GM12878 (cell line): ENCODE measurements at regions not wholly inside any gene's neighbourhood (a gene's known extent, or its start where the extent isn't known, plus 50 kb on each side); places are given as distances from the start of the nearest gene placed in this dataset.

Experiments used
- ATAC-seq: fragments of 200-7000 bp; cut with Tn5 transposase; 3 replicates; pipeline ENCODE4 v1.9.1; 2020; ENCODE audit warnings: mild to moderate bottlenecking, moderate library complexity
- BruUV-seq: library from RNA; stranded (reverse); fragments of 400-500 nt; replicated peaks from 2 replicates; lab custom pipeline; 2021; lab: Mats Ljungman, UMichigan
- CTCF ChIA-PET: fragments of 300-600 bp; sonication (Branson Sonifier 250); formaldehyde crosslinking; extraction: SDS; loops from one replicate; lab custom pipeline; 2021; ENCODE audit warnings: inconsistent platforms; lab: Yijun Ruan, JAX
- POLR2A ChIA-PET: fragments of 350-600 bp; formaldehyde crosslinking; extraction: SDS; loops from one replicate; lab custom pipeline; 2021; ENCODE audit warnings: inconsistent platforms; lab: Charles Lee
- RAD21 ChIA-PET: fragments of 300-600 bp; sonication (Branson Sonifier 250); formaldehyde crosslinking; loops from one replicate; lab custom pipeline; 2023; ENCODE audit warnings: antibody characterized with exemption; ENCODE audit not compliant: unreplicated experiment; lab: Charles Lee
- SMC1A ChIA-PET: fragments of 300-600 bp; sonication (Branson Sonifier 250); formaldehyde crosslinking; loops from one replicate; lab custom pipeline; 2023; ENCODE audit not compliant: unreplicated experiment, uncharacterized antibody; lab: Charles Lee
- DNase-seq: peaks from one replicate; pipeline ENCODE4 v3.0.0-alpha.2; 2011; ENCODE audit warnings: low read depth, low spot score
- FAIRE-seq: peaks from 3 replicates; lab custom pipeline; 2011; peaks lifted over from hg19 to GRCh38; lab: Jason Lieb, UNC
- H2AFZ ChIP-seq: 2 replicates; pipeline ENCODE4 v1.6.0; 2011; ENCODE audit warnings: low read depth, low read length, control low read depth; ENCODE audit not compliant: control insufficient read depth
- H3K27ac ChIP-seq: 2 replicates; pipeline ENCODE4 v1.5.1; 2011; ENCODE audit warnings: control low read depth; ENCODE audit not compliant: control insufficient read depth, insufficient read depth
- H3K27me3 ChIP-seq, 2 experiments: replicated peaks in 1 of 2; 2 replicates each; pipeline versions ENCODE4 v1.6.0 to v1.6.1; 2011; ENCODE audit warnings: low read length in 1 of 2; ENCODE audit not compliant: control insufficient read depth in 2 of 2, insufficient read depth in 2 of 2
- H3K36me3 ChIP-seq, 2 experiments: 2 replicates each; pipeline ENCODE4 v1.5.1; 2011; ENCODE audit warnings: low read length in 1 of 2; ENCODE audit not compliant: control insufficient read depth in 2 of 2, insufficient read depth in 2 of 2
- H3K4me1 ChIP-seq: 2 replicates; pipeline ENCODE4 v1.6.1; 2011; ENCODE audit warnings: mild to moderate bottlenecking, low read length, moderate library complexity, mixed read lengths; ENCODE audit not compliant: control insufficient read depth, insufficient read depth
- H3K4me2 ChIP-seq: 2 replicates; pipeline ENCODE4 v1.6.0; 2011; ENCODE audit warnings: control low read depth; ENCODE audit not compliant: control insufficient read depth, insufficient read depth
- H3K4me3 ChIP-seq: fragments of 200-600 bp; sonication (generic); 2 replicates; pipeline ENCODE4 v1.5.1; 2016
- H3K79me2 ChIP-seq: 2 replicates; pipeline ENCODE4 v1.6.0; 2011; ENCODE audit warnings: low read length; ENCODE audit not compliant: control insufficient read depth, insufficient read depth
- H3K9ac ChIP-seq: 2 replicates; pipeline ENCODE4 v1.8.0; 2011; ENCODE audit warnings: low read length, control low read depth, mixed read lengths; ENCODE audit not compliant: control insufficient read depth, insufficient read depth
- H3K9me3 ChIP-seq: replicated peaks from 3 replicates; pipeline ENCODE4 v1.5.1; 2011; ENCODE audit warnings: mild to moderate bottlenecking, low read length; ENCODE audit not compliant: control insufficient read depth, insufficient read depth
- H4K20me1 ChIP-seq: 2 replicates; pipeline ENCODE4 v1.6.0; 2011; ENCODE audit not compliant: control insufficient read depth, insufficient read depth
- DPF2 ChIP-seq: fragments of 450-650 bp; IDR thresholded peaks from 2 replicates; pipeline ENCODE4 v1.6.1; 2017; ENCODE audit warnings: mild to moderate bottlenecking
- ESRRA ChIP-seq: IDR thresholded peaks from 2 replicates; pipeline ENCODE4 v1.6.1; 2012; ENCODE audit warnings: mild to moderate bottlenecking, low read length, improper control_type of control experiment
- NFYB ChIP-seq: IDR thresholded peaks from 2 replicates; pipeline ENCODE4 v1.6.1; 2011; ENCODE audit warnings: low read depth, mild to moderate bottlenecking, low read length, improper control_type of control experiment, moderate library complexity; ENCODE audit not compliant: insufficient read depth
- POLR2AphosphoS5 ChIP-seq: IDR thresholded peaks from 2 replicates; pipeline ENCODE4 v1.6.1; 2011; ENCODE audit warnings: mild to moderate bottlenecking, low read length, inconsistent platforms
- RBBP5 ChIP-seq: fragments of 200-600 bp; sonication (generic); conservative IDR thresholded peaks from 2 replicates; pipeline ENCODE4 v1.6.1; 2016
- STAT1 ChIP-seq: fragments of 450-650 bp; conservative IDR thresholded peaks from 2 replicates; pipeline ENCODE4 v1.6.1; 2014; ENCODE audit warnings: antibody characterized with exemption, mild to moderate bottlenecking
- ZNF274 ChIP-seq: IDR thresholded peaks from one replicate; pipeline ENCODE4 v1.8.0; 2011; ENCODE audit not compliant: insufficient read length, insufficient read depth
- WGBS: methylation state at CpG from one replicate; pipeline ENCODE4 v1.1.6; 2016; ENCODE audit warnings: low lambda C conversion rate; ENCODE audit not compliant: insufficient replicate concordance, insufficient coverage; ENCODE audit errors: missing lambda C conversion rate; 5-methylcytosine and 5-hydroxymethylcytosine counted together
- in situ Hi-C: fragments of 300-500 bp; cut with MboI; formaldehyde crosslinking; loops from 9 replicates; pipeline ENCODE4 v1.14.3; 2018; ENCODE audit warnings: mixed read lengths
- intact Hi-C: fragments of 100-400 bp; cut with micrococcal nuclease; formaldehyde crosslinking; loops from one replicate; pipeline ENCODE4 v1.14.2; 2022; ENCODE audit not compliant: unreplicated experiment
- TF ChIP-seq, protein P1 (sequence below): fragments of 450-650 bp; formaldehyde crosslinking; IDR thresholded peaks from 2 replicates; pipeline ENCODE4 v1.4.0; 2020; ENCODE audit warnings: mild to moderate bottlenecking, moderate library complexity
- TF ChIP-seq, protein P2 (sequence below): IDR thresholded peaks from 2 replicates; pipeline ENCODE4 v1.6.1; 2011; ENCODE audit warnings: mild to moderate bottlenecking, low read depth, low read length, moderate library complexity; ENCODE audit not compliant: insufficient replicate concordance
- TF ChIP-seq, protein P3 (sequence below): IDR thresholded peaks from 2 replicates; pipeline ENCODE4 v1.6.1; 2011; ENCODE audit warnings: borderline replicate concordance, low read depth, mild to moderate bottlenecking, moderate library complexity, low read length; ENCODE audit not compliant: insufficient read depth, poor library complexity, severe bottlenecking

DNA sequence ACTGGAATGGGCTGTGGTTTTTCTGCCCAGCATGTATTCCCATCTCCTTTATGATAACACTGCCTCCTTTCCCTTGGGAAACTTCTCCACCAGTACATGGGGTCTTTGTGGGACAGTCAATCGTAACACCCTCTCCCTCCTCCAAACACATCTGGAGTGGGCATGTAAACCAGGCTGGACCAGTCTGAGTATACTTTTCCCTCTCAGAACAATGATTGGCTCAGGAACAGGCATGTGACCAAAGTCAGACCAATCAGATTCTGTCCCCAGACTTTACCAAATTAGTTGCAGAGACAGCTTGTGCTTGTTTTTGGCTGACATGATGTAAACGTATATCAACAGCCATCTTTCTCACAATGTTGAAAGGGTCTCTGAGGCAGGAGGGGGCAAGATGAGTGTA is 97.1 kb upstream of the CRBN start:
- no peak overlapping the region for H3K4me2 ChIP-seq
- no peak overlapping the region for H3K9ac ChIP-seq
- RAD21 ChIA-PET: no interaction called here
- POLR2A ChIA-PET: no interaction called here
- no peaks in the 10 kb centered on the region for H3K36me3 ChIP-seq
- H3K9me3 ChIP-seq: no peaks in the 10 kb centered on the region
- in situ Hi-C loops: no loop called here
- no peaks in the 10 kb centered on the region for H4K20me1 ChIP-seq
- H3K27ac ChIP-seq: no peak overlapping the region
- H3K27me3 ChIP-seq: no peaks in the 10 kb centered on the region
- H3K4me3 ChIP-seq: no peak overlapping the region
- H2AFZ ChIP-seq: no peak overlapping the region
- no peak for DNase-seq
- 36% methylated on average over 2 of the region's 2 CpGs for WGBS
- ATAC-seq: no peak
- TF ChIP-seq NFYB (peak; percentile 55), STAT1 (no peak), RBBP5 (no peak), ZNF274 (no peak)
- TF ChIP-seq, all 136 proteins: peak for 1
- Histone ChIP-seq H3K4me1 (no peaks in the 10 kb centered on the region), H3K79me2 (no peaks in the 10 kb centered on the region)
- ChIA-PET SMC1A (no interaction called here), CTCF (no interaction called here)
- FAIRE-seq: no peak
- BruUV-seq: no TSS peak
- intact Hi-C loops: no loop called here

DNA sequence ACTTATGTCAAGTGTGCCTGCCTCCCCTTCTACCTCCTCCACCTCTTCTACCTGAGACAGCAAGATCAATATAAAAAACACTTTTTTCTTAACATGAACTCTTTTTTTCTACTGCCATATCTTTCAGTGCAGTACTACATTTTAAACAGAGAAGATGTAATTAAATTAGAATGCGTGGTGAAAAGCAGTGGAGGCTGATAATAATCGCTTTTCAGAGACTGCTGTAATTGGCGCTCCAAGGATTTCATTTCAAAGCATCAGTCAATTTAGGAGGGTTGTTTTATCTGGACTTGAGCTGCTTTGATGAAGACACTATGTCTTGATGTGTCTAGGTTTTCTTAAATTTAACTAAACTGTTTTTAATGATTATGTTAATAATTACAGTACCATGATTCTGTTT is 85.3 kb upstream of the CRBN start:
- no peak overlapping the region for H3K9ac ChIP-seq
- H3K4me3 ChIP-seq: no peak overlapping the region
- WGBS: 25% methylated on average over 3 of the region's 3 CpGs
- ChIA-PET SMC1A (no interaction called here), RAD21 (no interaction called here), CTCF (interaction anchor here (1.6 kb wide), 1 partner anchor 65 kb away, joined by 4 read pairs; no protein-coding TSS in a partner anchor), POLR2A (no interaction called here)
- H3K9me3 ChIP-seq: no peaks in the 10 kb centered on the region
- H3K79me2 ChIP-seq: no peaks in the 10 kb centered on the region
- no peaks in the 10 kb centered on the region for H3K27me3 ChIP-seq
- ATAC-seq (no peak), DNase-seq (no peak), FAIRE-seq (no peak)
- H3K4me1 ChIP-seq: no peaks in the 10 kb centered on the region
- intact Hi-C loops (no loop called here), in situ Hi-C loops (no loop called here)
- H4K20me1 ChIP-seq: no peaks in the 10 kb centered on the region
- H3K36me3 ChIP-seq: no peaks in the 10 kb centered on the region
- no peak overlapping the region for H2AFZ ChIP-seq
- H3K27ac ChIP-seq: no peak overlapping the region
- BruUV-seq: no TSS peak
- H3K4me2 ChIP-seq: no peak overlapping the region
- TF ChIP-seq POLR2AphosphoS5 (no peak), DPF2 (no peak), ESRRA (no peak)
- TF ChIP-seq, protein P1, sequence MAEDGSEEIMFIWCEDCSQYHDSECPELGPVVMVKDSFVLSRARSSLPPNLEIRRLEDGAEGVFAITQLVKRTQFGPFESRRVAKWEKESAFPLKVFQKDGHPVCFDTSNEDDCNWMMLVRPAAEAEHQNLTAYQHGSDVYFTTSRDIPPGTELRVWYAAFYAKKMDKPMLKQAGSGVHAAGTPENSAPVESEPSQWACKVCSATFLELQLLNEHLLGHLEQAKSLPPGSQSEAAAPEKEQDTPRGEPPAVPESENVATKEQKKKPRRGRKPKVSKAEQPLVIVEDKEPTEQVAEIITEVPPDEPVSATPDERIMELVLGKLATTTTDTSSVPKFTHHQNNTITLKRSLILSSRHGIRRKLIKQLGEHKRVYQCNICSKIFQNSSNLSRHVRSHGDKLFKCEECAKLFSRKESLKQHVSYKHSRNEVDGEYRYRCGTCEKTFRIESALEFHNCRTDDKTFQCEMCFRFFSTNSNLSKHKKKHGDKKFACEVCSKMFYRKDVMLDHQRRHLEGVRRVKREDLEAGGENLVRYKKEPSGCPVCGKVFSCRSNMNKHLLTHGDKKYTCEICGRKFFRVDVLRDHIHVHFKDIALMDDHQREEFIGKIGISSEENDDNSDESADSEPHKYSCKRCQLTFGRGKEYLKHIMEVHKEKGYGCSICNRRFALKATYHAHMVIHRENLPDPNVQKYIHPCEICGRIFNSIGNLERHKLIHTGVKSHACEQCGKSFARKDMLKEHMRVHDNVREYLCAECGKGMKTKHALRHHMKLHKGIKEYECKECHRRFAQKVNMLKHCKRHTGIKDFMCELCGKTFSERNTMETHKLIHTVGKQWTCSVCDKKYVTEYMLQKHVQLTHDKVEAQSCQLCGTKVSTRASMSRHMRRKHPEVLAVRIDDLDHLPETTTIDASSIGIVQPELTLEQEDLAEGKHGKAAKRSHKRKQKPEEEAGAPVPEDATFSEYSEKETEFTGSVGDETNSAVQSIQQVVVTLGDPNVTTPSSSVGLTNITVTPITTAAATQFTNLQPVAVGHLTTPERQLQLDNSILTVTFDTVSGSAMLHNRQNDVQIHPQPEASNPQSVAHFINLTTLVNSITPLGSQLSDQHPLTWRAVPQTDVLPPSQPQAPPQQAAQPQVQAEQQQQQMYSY: no peak
- TF ChIP-seq, protein P2, sequence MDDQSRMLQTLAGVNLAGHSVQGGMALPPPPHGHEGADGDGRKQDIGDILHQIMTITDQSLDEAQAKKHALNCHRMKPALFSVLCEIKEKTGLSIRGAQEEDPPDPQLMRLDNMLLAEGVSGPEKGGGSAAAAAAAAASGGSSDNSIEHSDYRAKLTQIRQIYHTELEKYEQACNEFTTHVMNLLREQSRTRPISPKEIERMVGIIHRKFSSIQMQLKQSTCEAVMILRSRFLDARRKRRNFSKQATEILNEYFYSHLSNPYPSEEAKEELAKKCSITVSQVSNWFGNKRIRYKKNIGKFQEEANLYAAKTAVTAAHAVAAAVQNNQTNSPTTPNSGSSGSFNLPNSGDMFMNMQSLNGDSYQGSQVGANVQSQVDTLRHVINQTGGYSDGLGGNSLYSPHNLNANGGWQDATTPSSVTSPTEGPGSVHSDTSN: no peak
- TF ChIP-seq, protein P3, sequence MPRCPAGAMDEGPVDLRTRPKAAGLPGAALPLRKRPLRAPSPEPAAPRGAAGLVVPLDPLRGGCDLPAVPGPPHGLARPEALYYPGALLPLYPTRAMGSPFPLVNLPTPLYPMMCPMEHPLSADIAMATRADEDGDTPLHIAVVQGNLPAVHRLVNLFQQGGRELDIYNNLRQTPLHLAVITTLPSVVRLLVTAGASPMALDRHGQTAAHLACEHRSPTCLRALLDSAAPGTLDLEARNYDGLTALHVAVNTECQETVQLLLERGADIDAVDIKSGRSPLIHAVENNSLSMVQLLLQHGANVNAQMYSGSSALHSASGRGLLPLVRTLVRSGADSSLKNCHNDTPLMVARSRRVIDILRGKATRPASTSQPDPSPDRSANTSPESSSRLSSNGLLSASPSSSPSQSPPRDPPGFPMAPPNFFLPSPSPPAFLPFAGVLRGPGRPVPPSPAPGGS: no peak
